CD14-positive monocyte (primary cell): ENCODE measurements at regions not wholly inside any gene's neighbourhood (a gene's known extent, or its start where the extent isn't known, plus 50 kb on each side); places are given as distances from the start of the nearest gene placed in this dataset.

Experiments
- DNase-seq, 3 donors: peaks; one replicate each; pipeline ENCODE4 v3.0.0-alpha.2; 2011 to 2022
- H2AFZ ChIP-seq: 2 replicates; pipeline ENCODE4 v1.6.0; 2012; ENCODE audit warnings: mild to moderate bottlenecking, low read depth, low read length, inconsistent platforms; ENCODE audit not compliant: insufficient read depth, poor library complexity, severe bottlenecking
- H3K27ac ChIP-seq, 2 donors: 1 replicate in 1 of 2; 2 replicates in 1 of 2; pipeline ENCODE4 v1.5.1; 2012 to 2013; ENCODE audit warnings: low read length in 2 of 2, control low read depth in 1 of 2, inconsistent platforms in 1 of 2, low read depth in 1 of 2, mild to moderate bottlenecking in 1 of 2
- H3K27me3 ChIP-seq, 2 donors: one replicate each; pipeline versions ENCODE4 v1.6.0 to v1.6.1; 2011 to 2013; ENCODE audit warnings: low read length in 2 of 2; ENCODE audit not compliant: control insufficient read depth in 2 of 2, insufficient read depth in 2 of 2
- H3K36me3 ChIP-seq, 2 donors: replicated peaks in 1 of 2; 1 replicate in 1 of 2; 2 replicates in 1 of 2; pipeline versions ENCODE4 v1.5.1 to v1.6.1; 2012 to 2013; ENCODE audit warnings: low read length in 2 of 2, control low read depth in 1 of 2, inconsistent platforms in 1 of 2, mild to moderate bottlenecking in 1 of 2; ENCODE audit not compliant: insufficient read depth in 2 of 2, control insufficient read depth in 1 of 2
- H3K4me1 ChIP-seq, 2 donors: 1 replicate in 1 of 2; 2 replicates in 1 of 2; pipeline versions ENCODE4 v1.5.1 to v1.6.1; 2012 to 2013; ENCODE audit warnings: low read length in 2 of 2, control low read depth in 1 of 2, inconsistent platforms in 1 of 2, mild to moderate bottlenecking in 1 of 2, moderate library complexity in 1 of 2; ENCODE audit not compliant: insufficient read depth in 2 of 2, control insufficient read depth in 1 of 2
- H3K4me2 ChIP-seq: replicated peaks from 2 replicates; pipeline ENCODE3; 2012; ENCODE audit warnings: low read length, moderate library complexity, mild to moderate bottlenecking; ENCODE audit not compliant: poor library complexity, severe bottlenecking; ENCODE audit errors: extremely low read depth
- H3K4me3 ChIP-seq, 3 experiments: fragments of 200-600 bp in 1 of 3; sonication (generic) in 1 of 3; replicated peaks in 1 of 3; 1 replicate in 2 of 3; 2 replicates in 1 of 3; pipeline ENCODE4 v1.5.1; 2011 to 2013; ENCODE audit warnings: low read length in 3 of 3, mild to moderate bottlenecking in 3 of 3, control low read depth in 2 of 3, low read depth in 2 of 3, inconsistent platforms in 1 of 3, moderate library complexity in 1 of 3
- H3K79me2 ChIP-seq: 2 replicates; pipeline ENCODE4 v1.6.0; 2012; ENCODE audit warnings: mild to moderate bottlenecking, control low read depth, inconsistent platforms, low read length, moderate library complexity; ENCODE audit not compliant: insufficient read depth
- H3K9ac ChIP-seq: 2 replicates; pipeline ENCODE4 v1.6.0; 2017; ENCODE audit warnings: low read length, mild to moderate bottlenecking; ENCODE audit not compliant: insufficient read depth, poor library complexity, severe bottlenecking
- H3K9me3 ChIP-seq, 2 donors: replicated peaks in 1 of 2; 1 replicate in 1 of 2; 2 replicates in 1 of 2; pipeline versions ENCODE4 v1.5.1 to v1.6.1; 2012 to 2013; ENCODE audit warnings: low read length in 2 of 2, control low read depth in 1 of 2; ENCODE audit not compliant: control insufficient read depth in 1 of 2, insufficient read depth in 1 of 2
- H4K20me1 ChIP-seq: 2 replicates; pipeline ENCODE4 v1.6.0; 2012; ENCODE audit warnings: mild to moderate bottlenecking, low read length, control low read depth, moderate library complexity; ENCODE audit not compliant: insufficient read depth
- H3K27ac Mint-ChIP-seq, 7 donors: one replicate each; pipeline ENCODE4 v1.8.0; 2020; ENCODE audit warnings: mild to moderate bottlenecking in 7 of 7, mixed read lengths in 7 of 7, moderate library complexity in 6 of 7, inconsistent platforms in 2 of 7
- H3K27me3 Mint-ChIP-seq, 3 donors: one replicate each; pipeline ENCODE4 v1.8.0; 2021 to 2022; ENCODE audit warnings: low read depth in 3 of 3, mild to moderate bottlenecking in 3 of 3, mixed read lengths in 3 of 3, moderate library complexity in 3 of 3, inconsistent platforms in 1 of 3
- H3K36me3 Mint-ChIP-seq, 2 donors: one replicate each; pipeline ENCODE4 v1.8.0; 2020; ENCODE audit warnings: mixed read lengths in 2 of 2, inconsistent platforms in 1 of 2, mild to moderate bottlenecking in 1 of 2
- H3K4me1 Mint-ChIP-seq: one replicate; pipeline ENCODE4 v1.8.0; 2020; ENCODE audit warnings: mild to moderate bottlenecking, mixed read lengths
- H3K4me3 Mint-ChIP-seq, 2 donors: one replicate each; pipeline ENCODE4 v1.8.0; 2020; ENCODE audit warnings: mild to moderate bottlenecking in 2 of 2, mixed read lengths in 2 of 2, moderate library complexity in 1 of 2
- H3K9me3 Mint-ChIP-seq, 7 donors: one replicate each; pipeline ENCODE4 v1.8.0; 2020 to 2022; ENCODE audit warnings: mixed read lengths in 7 of 7, mild to moderate bottlenecking in 6 of 7, moderate library complexity in 6 of 7, inconsistent platforms in 2 of 7
- WGBS: methylation state at CpG from one replicate; pipeline ENCODE4 v1.1.5; 2013; ENCODE audit warnings: missing lambda C conversion rate; ENCODE audit not compliant: insufficient coverage; 5-methylcytosine and 5-hydroxymethylcytosine counted together
- intact Hi-C, 2 donors: fragments of 100-400 bp; cut with micrococcal nuclease; formaldehyde crosslinking; loops; one replicate each; pipeline versions ENCODE4 v1.15.0 to v1.15.1; 2023
- TF ChIP-seq, protein P1 (sequence below): fragments of 200-600 bp; IDR thresholded peaks from one replicate; pipeline ENCODE4 v1.8.0; 2022; ENCODE audit warnings: antibody characterized with exemption, mild to moderate bottlenecking

DNA sequence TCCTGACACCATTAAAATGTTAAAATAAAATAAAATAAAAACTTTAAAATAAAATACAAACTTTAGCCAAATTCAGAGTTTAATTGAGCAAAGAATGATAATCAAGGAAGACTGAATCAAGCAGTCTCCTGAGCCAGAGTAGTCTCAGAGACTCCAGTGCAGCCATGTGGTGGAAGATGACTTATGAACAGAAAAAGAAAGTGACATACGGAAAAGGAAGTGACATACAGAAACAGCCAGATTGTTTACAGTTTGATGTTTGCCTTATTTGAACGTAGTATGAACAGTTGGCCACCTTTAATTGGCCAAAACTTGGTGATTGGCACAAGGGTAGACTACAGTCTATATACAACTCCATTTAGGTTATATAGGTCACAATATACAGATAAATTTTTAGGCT lies 787.2 kb downstream of the ADCYAP1 start:
- TF ChIP-seq, protein P1, sequence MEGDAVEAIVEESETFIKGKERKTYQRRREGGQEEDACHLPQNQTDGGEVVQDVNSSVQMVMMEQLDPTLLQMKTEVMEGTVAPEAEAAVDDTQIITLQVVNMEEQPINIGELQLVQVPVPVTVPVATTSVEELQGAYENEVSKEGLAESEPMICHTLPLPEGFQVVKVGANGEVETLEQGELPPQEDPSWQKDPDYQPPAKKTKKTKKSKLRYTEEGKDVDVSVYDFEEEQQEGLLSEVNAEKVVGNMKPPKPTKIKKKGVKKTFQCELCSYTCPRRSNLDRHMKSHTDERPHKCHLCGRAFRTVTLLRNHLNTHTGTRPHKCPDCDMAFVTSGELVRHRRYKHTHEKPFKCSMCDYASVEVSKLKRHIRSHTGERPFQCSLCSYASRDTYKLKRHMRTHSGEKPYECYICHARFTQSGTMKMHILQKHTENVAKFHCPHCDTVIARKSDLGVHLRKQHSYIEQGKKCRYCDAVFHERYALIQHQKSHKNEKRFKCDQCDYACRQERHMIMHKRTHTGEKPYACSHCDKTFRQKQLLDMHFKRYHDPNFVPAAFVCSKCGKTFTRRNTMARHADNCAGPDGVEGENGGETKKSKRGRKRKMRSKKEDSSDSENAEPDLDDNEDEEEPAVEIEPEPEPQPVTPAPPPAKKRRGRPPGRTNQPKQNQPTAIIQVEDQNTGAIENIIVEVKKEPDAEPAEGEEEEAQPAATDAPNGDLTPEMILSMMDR, result no peak
- no peak overlapping the region for H3K27ac Mint-ChIP-seq
- peaks cover 0 to 6% (median 0%) of the 10 kb centered on the region in 7 donors for H3K9me3 Mint-ChIP-seq

DNA sequence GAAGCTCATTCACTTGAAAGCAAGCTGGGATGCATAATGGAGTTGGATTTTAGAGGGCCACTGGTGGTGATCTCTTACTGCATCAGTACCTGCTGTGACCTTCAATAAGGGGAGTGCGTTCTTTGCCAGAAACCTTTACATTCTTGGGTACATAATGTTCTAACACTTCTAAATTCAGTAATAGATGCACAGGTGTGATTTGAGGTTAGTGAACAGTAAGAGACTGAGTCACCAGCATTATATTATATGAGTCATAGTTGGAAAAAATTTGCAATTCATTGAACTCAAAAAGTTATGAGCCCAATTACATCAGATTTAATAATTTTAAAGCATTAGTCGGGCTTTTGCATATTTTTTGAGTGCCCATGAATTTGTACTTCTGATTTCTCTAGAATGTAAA lies 803.3 kb downstream of the ADCYAP1 start:
- no peaks in the 10 kb centered on the region for H3K9me3 ChIP-seq
- TF ChIP-seq, protein P1, result no peak
- DNase-seq, result no peak
- no CpG with 5 or more reads among the region's 2 CpGs for WGBS
- H3K9ac ChIP-seq, result no peak overlapping the region
- H3K27me3 Mint-ChIP-seq, result no peaks in the 10 kb centered on the region
- H3K27ac ChIP-seq, result no peak overlapping the region
- no peak overlapping the region for H3K27ac Mint-ChIP-seq
- intact Hi-C loops, result no loop called here
- no peak overlapping the region for H2AFZ ChIP-seq
- no peak overlapping the region for H3K4me3 ChIP-seq
- H3K27me3 ChIP-seq, result no peaks in the 10 kb centered on the region
- H3K4me1 ChIP-seq, result no peaks in the 10 kb centered on the region
- no peaks in the 10 kb centered on the region for H3K79me2 ChIP-seq
- H3K4me2 ChIP-seq, result no peak overlapping the region
- H3K36me3 Mint-ChIP-seq, result no peaks in the 10 kb centered on the region
- no peak overlapping the region for H3K4me3 Mint-ChIP-seq
- no peaks in the 10 kb centered on the region for H4K20me1 ChIP-seq
- H3K9me3 Mint-ChIP-seq, result peaks cover 0 to 2% (median 0%) of the 10 kb centered on the region in 7 donors
- H3K4me1 Mint-ChIP-seq, result no peaks in the 10 kb centered on the region
- no peaks in the 10 kb centered on the region for H3K36me3 ChIP-seq

More for the DNA sequence above, 787.2 kb downstream of the ADCYAP1 start:
- whole genome bisulfite sequencing, result 75% methylated on average over 1 of the region's 2 CpGs
- intact Hi-C loops, result no loop called here
- no peak for DNase-seq
- H3K27me3 ChIP-seq, result no peaks in the 10 kb centered on the region
- no peak overlapping the region for H3K27ac ChIP-seq
- Mint-ChIP-seq H3K4me1 (no peaks in the 10 kb centered on the region), H3K4me3 (no peak overlapping the region), H3K36me3 (no peaks in the 10 kb centered on the region), H3K27me3 (peaks cover 0 to 1% (median 0%) of the 10 kb centered on the region in 3 donors)
- no peaks in the 10 kb centered on the region for H3K79me2 ChIP-seq
- no peaks in the 10 kb centered on the region for H3K4me1 ChIP-seq
- H3K4me3 ChIP-seq, result no peak overlapping the region
- no peaks in the 10 kb centered on the region for H3K36me3 ChIP-seq
- no peak overlapping the region for H2AFZ ChIP-seq
- H3K9me3 ChIP-seq, result no peaks in the 10 kb centered on the region
- no peak overlapping the region for H3K9ac ChIP-seq
- H3K4me2 ChIP-seq, result no peak overlapping the region
- no peaks in the 10 kb centered on the region for H4K20me1 ChIP-seq
